Activated CD8-positive, alpha-beta memory T cell treated with anti-CD3 and anti-CD28 coated beads for 36 hours (primary cell): ENCODE measurements at regions not wholly inside any gene's neighbourhood (a gene's known extent, or its start where the extent isn't known, plus 50 kb on each side); places are given as distances from the start of the nearest gene placed in this dataset.

Source experiments
- CTCF ChIA-PET: fragments of 350-600 bp; sonication (Branson Sonifier 250); formaldehyde crosslinking; loops from one replicate; lab custom pipeline; 2021; ENCODE audit warnings: antibody characterized with exemption; lab: Charles Lee
- POLR2A ChIA-PET: fragments of 350-600 bp; sonication (Branson Sonifier 250); formaldehyde crosslinking; loops from one replicate; lab custom pipeline; 2021; ENCODE audit warnings: antibody characterized with exemption; lab: Charles Lee

- POLR2A ChIA-PET, result no interaction called here
- CTCF ChIA-PET, result no interaction called here
Measured at GRCh38 chr14:97426776-97427175, 629.6 kb downstream of the VRK1 start.

- CTCF ChIA-PET, result no interaction called here
- POLR2A ChIA-PET, result no interaction called here
Measured at GRCh38 chr14:97428808-97429440, 631.7 kb downstream of the VRK1 start.

- CTCF ChIA-PET, result no interaction called here
- POLR2A ChIA-PET, result no interaction called here
Measured at GRCh38 chr14:97432586-97432985, 635.4 kb downstream of the VRK1 start.

GRCh38 chr14:97441740-97442362, 644.7 kb downstream of the VRK1 start:
- ChIA-PET CTCF (no interaction called here), POLR2A (no interaction called here)

- ChIA-PET CTCF (interaction anchor here (0.7 kb wide), 1 partner anchor 934 kb away, joined by 3 read pairs; no protein-coding TSS in a partner anchor), POLR2A (no interaction called here)
Measured at GRCh38 chr14:97442363-97442762, 645.2 kb downstream of the VRK1 start.

- CTCF ChIA-PET, result no interaction called here
- POLR2A ChIA-PET, result interaction anchor here (0.6 kb wide), 1 partner anchor 1822 kb away, joined by 4 read pairs; no protein-coding TSS in a partner anchor
Measured at GRCh38 chr14:97443412-97443811, 646.2 kb downstream of the VRK1 start.

- ChIA-PET POLR2A (no interaction called here), CTCF (no interaction called here)
Measured at GRCh38 chr14:97444248-97444647, 647.1 kb downstream of the VRK1 start.

GRCh38 chr14:97445367-97445766, 648.2 kb downstream of the VRK1 start:
- POLR2A ChIA-PET, result no interaction called here

GRCh38 chr14:97446087-97446486, 648.9 kb downstream of the VRK1 start:
- CTCF ChIA-PET, result interaction anchor here (1.3 kb wide), 1 partner anchor 11 kb away, joined by 3 read pairs; no protein-coding TSS in a partner anchor
- POLR2A ChIA-PET, result no interaction called here

More at GRCh38 chr14:97445367-97445766, 648.2 kb downstream of the VRK1 start:
- CTCF ChIA-PET, result no interaction called here

- ChIA-PET CTCF (no interaction called here), POLR2A (no interaction called here)
Measured at GRCh38 chr14:97452314-97452713, 655.1 kb downstream of the VRK1 start.

- ChIA-PET POLR2A (no interaction called here), CTCF (no interaction called here)
Measured at GRCh38 chr14:97453991-97454390, 656.8 kb downstream of the VRK1 start.

- ChIA-PET CTCF (interaction anchor here (1.4 kb wide), 1 partner anchor 10 kb away, joined by 3 read pairs; no protein-coding TSS in a partner anchor), POLR2A (interaction anchor here (0.5 to 1.4 kb wide), 2 partner anchors 150 to 664 kb away, joined by 3 read pairs; no protein-coding TSS in a partner anchor)
Measured at GRCh38 chr14:97456462-97456861, 659.3 kb downstream of the VRK1 start.

GRCh38 chr14:97456958-97457357, 659.8 kb downstream of the VRK1 start:
- ChIA-PET POLR2A (interaction anchor here (0.5 to 1.4 kb wide), 2 partner anchors 150 to 664 kb away, joined by 3 read pairs; no protein-coding TSS in a partner anchor), CTCF (interaction anchor here (1.4 kb wide), 1 partner anchor 10 kb away, joined by 3 read pairs; no protein-coding TSS in a partner anchor)

- ChIA-PET CTCF (no interaction called here), POLR2A (interaction anchor here (1.4 kb wide), 1 partner anchor 151 kb away, joined by 3 read pairs; no protein-coding TSS in a partner anchor)
Measured at GRCh38 chr14:97457575-97458085, 660.4 kb downstream of the VRK1 start.

- POLR2A ChIA-PET, result no interaction called here
- CTCF ChIA-PET, result no interaction called here
Measured at GRCh38 chr14:97458255-97458654, 661.1 kb downstream of the VRK1 start.

- ChIA-PET CTCF (no interaction called here), POLR2A (interaction anchor here (0.6 kb wide), 1 partner anchor 31 kb away, joined by 3 read pairs; no protein-coding TSS in a partner anchor)
Measured at GRCh38 chr14:97458661-97459579, 661.7 kb downstream of the VRK1 start.

- CTCF ChIA-PET, result no interaction called here
- POLR2A ChIA-PET, result no interaction called here
Measured at GRCh38 chr14:97462081-97462480, 664.9 kb downstream of the VRK1 start.

- ChIA-PET CTCF (no interaction called here), POLR2A (no interaction called here)
Measured at GRCh38 chr14:97468220-97468619, 671.0 kb downstream of the VRK1 start.

GRCh38 chr14:97477353-97477752, 680.2 kb downstream of the VRK1 start:
- POLR2A ChIA-PET, result no interaction called here
- CTCF ChIA-PET, result no interaction called here
